SH-SY5Y (cell line): ENCODE measurements at regions not wholly inside any gene's neighbourhood (a gene's known extent, or its start where the extent isn't known, plus 50 kb on each side); places are given as distances from the start of the nearest gene placed in this dataset.

Experiments
- GATA2 ChIP-seq: IDR thresholded peaks from 2 replicates; pipeline ENCODE4 v1.6.1; 2011; ENCODE audit warnings: mild to moderate bottlenecking, low read depth, low read length
- GATA3 ChIP-seq: IDR thresholded peaks from 2 replicates; pipeline ENCODE4 v1.6.1; 2011; ENCODE audit warnings: low read depth, mild to moderate bottlenecking, low read length, moderate library complexity

DNA sequence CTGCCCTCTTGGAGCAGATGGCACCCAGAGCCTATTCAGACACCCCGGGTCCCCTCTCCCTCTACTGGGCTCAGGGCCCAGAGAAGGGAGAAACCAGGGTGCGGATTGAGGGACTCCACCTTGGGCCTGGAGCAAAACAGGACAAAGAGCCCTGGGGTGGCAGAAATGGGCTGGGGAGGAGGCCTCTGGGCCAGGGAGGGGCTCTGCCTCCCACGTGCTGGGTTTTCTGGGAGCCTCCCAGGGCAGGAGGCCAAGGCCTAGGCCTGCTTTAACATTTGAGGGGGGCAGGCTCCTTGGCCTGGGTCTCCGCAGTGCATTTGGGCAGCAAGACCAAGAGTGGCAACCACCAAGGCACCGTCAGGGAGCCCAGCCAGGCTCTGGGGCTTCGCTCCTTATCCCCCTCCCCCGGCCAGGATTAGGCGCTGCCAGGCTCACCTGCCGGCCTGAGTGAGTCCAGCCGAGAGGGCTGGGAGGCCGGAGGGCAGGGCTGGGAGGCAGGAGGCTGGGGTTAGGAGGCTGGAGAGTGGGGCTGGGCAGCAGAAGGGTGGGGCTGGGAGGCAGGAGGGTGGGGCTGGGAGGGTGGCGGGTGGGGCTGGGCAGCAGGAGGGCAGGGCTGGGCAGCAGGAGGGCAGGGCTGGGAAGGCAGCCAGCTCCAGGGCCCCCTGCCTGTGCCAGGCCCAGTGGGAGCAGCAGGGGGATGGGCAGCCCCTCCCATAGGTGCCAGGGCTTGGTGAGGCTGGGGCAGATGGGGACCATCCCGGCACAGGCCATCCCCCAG lies 101.8 kb upstream of the EIF5 start:
- TF ChIP-seq GATA3 (no peak), GATA2 (no peak)

DNA sequence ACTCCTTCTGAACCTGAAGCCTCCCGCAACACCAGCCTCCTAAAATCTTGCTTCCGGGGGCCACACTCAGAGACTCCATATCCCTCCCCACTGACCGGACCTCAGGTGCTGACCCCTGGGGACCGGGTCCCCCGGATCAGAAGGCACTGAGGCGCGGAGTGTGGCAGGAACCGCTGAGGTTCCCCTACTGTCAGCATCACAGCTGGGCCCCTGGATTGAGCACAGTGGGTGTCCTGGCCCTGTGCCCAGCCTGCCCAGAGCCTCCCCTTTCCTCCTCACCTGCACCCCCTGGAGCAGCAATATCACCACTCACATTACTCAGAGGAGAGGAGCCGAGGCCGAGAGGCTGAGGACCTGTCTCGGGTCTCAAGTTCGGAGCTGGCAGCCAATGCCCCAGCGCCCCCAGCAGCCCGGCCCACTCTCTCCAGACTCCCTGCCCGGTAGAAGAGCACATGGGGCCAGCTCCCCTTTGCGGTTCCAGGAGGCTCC lies 101.2 kb upstream of the EIF5 start:
- TF ChIP-seq GATA3 = no peak
- no peak for TF ChIP-seq GATA2

DNA sequence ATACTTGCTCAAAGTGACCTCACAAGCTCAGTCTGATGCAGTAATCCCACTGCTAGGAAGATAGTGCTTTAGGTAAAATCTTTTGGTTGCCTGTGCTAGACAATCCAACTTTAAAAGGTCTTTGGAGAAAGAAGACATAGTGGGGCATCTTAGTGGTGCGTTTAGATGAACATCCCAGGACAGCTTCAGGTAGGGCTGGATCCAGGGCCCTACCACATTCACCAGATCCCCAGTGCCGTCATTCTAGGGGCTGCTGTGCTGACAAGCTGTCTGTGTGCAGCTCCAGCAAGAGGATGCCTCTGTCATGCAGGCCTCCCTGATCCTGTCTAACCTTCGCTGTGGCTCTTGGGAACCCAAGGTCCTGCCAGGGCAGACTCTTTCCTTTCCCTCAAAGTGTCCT lies 100.7 kb upstream of the EIF5 start:
- TF ChIP-seq GATA2 (no peak), GATA3 (no peak)

GRCh38 chr14:103235506-103235905 lies 98.5 kb upstream of the EIF5 start:
- TF ChIP-seq GATA2 = peak; percentile 86

- TF ChIP-seq GATA2 (no peak), GATA3 (no peak)
Measured at GRCh38 chr14:103239751-103240150, 94.3 kb upstream of the EIF5 start.

DNA sequence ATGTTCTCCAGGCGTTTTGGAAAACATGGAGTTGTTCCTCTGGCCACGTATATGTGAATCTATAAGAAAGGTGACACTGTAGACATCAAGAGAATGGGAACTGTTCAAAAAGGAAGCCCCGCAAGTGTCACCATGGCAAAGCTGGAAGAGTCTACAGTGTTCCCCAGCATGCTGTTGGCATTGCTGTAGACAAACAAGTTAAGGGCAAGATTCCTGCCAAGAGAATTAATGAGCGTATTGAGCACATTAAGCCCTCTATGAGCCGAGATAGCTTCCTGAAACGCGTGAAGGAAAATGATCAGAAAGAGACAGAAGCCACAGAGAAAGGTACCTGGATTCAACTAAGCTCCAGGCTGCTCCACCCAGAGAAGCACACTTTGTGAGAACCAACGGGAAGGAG lies 92.5 kb upstream of the EIF5 start:
- no peak for TF ChIP-seq GATA3
- no peak for TF ChIP-seq GATA2

GRCh38 chr14:103243764-103244737 lies 90.0 kb upstream of the EIF5 start:
- TF ChIP-seq GATA3 (no peak), GATA2 (no peak)

- TF ChIP-seq GATA3 = no peak
- no peak for TF ChIP-seq GATA2
Measured at GRCh38 chr14:103246070-103246469, 88.0 kb upstream of the EIF5 start.

DNA sequence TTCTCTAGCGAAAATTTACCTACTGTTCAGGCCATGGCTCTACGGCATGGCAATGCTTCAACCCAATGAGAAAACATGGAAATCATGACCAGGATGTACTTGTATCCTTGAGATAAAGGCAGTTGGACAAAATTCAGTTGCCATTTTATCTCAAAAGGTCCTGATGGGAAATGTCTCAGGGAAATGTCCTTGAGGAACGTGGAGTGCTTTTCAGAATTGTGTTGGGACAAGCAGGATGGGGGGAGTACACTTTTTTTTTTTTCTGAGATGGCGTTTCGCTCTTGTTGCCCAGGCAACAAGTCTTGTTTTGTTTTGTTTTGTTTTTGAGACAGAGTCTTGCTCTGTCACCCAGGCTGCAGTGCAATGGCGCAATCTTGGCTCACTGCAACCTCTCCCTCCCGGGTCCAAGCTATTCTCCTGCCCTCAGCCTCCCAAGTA lies 86.8 kb upstream of the EIF5 start:
- TF ChIP-seq GATA3 = no peak
- TF ChIP-seq GATA2 = no peak

GRCh38 chr14:103250181-103250580 lies 83.9 kb upstream of the EIF5 start:
- TF ChIP-seq GATA2 (no peak), GATA3 (no peak)

DNA sequence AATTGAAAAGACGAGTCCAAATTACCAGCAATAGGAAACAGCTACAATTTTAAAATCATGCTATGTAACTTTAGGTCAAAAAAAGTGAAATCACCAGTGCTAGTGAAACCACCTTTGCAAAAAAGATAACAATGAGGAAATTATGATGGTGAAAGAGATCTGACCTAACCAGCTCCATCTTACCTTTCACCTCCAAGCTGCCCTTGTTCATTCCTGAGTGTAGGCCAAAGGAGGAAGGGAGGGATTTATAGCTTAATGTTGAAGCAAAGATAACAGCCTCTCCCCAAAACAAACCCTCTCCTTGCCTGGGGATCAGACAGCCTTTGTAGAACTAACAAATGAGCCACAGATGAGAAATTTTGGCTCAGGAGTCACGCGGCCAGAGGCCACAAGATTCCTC lies 83.2 kb upstream of the EIF5 start:
- no peak for TF ChIP-seq GATA2
- no peak for TF ChIP-seq GATA3

DNA sequence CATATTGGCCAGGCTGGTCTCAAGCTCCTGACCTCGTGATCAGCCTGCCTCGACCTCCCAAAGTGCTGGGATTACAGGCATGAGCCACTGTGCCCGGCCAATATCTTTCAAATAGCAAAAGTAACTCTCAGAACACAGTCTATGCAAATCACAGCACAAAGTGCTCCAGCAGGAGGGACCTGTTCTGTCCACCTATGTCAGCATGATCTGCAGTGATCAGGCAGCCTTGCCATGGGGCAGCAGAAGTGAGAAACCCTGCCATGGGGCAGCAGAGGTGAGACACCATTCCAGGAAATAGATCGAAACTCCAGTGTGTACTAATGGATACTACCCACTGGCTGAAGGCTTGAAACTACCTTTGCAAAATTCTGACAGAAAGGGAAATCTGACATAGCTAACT lies 78.5 kb upstream of the EIF5 start:
- TF ChIP-seq GATA3 (no peak), GATA2 (no peak)

GRCh38 chr14:103256406-103256805 lies 77.6 kb upstream of the EIF5 start:
- TF ChIP-seq GATA3 (no peak), GATA2 (no peak)

- TF ChIP-seq GATA3 (no peak), GATA2 (no peak)
Measured at GRCh38 chr14:103257211-103257962, 76.7 kb upstream of the EIF5 start.
